Epithelial cell of prostate (primary cell): ENCODE measurements at regions not wholly inside any gene's neighbourhood (a gene's known extent, or its start where the extent isn't known, plus 50 kb on each side); places are given as distances from the start of the nearest gene placed in this dataset.
"Not testable (repeated sequence)": the region's sequence is repeated elsewhere in the genome, so short reads cannot be mapped to it uniquely, and the experiment has no call there.

ENCODE experiments used
- DNase-seq: peaks from one replicate; pipeline ENCODE4 v3.0.0-alpha.2; 2011; ENCODE audit warnings: low read depth, low spot score
- H3K27ac ChIP-seq: fragments of 450-650 bp; 2 replicates; pipeline ENCODE4 v1.5.1; 2017; ENCODE audit warnings: mild to moderate bottlenecking

DNA sequence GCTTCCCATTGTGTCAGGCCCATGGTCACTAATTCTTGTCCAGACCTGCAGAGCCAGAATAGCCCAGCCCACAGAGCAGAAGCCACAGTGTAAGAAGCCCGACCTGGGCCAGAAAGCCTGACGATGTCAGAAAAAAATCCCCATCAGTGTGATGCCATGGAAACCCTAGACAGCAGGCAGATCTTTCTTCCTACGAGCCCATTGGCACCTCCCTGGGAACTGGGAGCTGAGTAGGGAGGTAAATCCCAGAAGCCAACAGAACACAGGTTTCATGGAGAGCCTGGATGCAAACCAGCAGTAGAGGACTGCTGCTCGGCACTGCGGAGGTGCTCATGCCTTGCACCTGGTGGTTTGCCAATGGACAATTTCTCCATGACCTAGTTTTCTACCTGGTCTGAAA, 82.2 kb upstream of the SLC22A16 start:
- no peak for DNase-seq
- H3K27ac ChIP-seq = no peak overlapping the region

DNA sequence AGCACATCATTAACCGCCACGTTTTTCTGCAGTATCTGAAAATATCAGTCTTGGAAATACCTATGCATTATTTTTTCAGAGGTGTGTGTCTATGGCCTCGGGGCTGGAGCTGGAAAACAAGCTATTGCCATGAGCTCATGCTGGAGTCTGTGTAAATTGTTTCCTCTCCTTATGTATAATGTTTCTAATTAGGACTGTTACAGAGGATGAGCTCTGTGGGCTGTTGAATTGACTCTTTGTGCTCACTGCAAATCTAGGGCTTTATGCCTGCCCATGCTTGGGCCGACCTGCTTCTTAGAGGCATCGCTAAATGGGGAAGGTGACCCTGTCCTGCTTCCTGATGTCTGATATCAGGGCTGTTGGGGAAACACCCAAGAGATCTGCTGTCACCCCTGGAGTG, 80.8 kb upstream of the SLC22A16 start:
- no peak for DNase-seq
- no peak overlapping the region for H3K27ac ChIP-seq

DNA sequence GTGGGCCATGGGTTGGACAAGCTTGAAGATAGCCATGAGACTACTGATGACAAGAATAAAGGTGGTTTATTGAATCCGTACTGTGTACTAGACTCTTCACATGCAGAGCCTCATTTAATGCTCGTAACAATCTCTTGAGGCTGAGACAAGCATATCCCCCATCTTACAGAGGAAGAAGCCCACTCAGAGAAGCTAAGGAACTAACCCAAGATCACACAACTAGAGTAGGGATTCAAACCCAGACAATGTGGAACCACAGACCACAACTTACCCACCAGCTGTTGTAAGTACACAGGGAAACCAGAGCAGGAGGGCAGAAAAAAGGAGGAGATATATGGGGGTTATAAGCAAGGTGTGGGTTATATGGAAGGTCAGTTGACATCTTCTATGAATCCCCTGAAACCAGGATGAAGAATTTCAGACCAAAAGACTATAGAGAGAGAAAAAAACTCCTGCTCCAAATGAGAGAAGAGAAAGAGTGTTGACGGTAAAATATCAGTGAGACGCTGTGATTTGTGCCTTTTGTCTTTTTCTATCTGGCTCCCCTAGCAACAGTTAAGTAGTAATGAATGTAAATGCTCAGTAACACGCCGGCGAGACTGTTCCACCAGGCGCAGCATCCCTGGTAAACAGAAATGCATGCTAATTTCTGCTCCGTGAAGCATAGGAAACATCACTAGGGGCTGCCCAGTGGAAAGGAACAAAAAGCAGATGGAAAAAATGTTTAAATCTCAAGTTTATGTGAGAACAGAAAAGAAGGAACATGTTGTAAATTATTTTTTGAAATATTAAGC, 80.1 kb upstream of the SLC22A16 start:
- no peak for DNase-seq

DNA sequence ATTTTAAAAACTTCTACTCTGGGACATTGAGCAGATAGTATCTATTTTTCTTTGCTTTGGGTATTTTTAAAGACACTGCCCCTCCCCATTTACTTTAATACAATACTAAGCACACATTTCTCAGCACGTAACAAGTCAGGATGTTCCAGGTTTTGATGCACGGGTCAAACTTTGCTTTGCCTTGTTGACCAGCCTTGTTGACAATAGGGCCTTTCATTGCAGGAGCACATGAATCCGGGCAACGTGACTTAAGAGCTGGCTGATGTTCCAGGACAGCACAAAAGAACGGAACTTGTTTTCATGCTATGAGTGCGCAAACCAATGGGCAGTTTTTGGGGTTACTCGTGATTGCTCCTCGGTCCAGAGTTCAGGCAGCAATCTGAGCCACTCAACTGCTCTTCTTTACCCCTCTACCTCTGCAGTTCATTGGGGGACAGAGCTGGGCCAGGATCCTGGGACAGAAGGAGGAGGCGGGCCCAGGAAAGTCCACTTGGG, 78.6 kb upstream of the SLC22A16 start:
- no peak for DNase-seq
- no peak overlapping the region for H3K27ac ChIP-seq

More for the DNA sequence above, 80.1 kb upstream of the SLC22A16 start:
- H3K27ac ChIP-seq = no peak overlapping the region

DNA sequence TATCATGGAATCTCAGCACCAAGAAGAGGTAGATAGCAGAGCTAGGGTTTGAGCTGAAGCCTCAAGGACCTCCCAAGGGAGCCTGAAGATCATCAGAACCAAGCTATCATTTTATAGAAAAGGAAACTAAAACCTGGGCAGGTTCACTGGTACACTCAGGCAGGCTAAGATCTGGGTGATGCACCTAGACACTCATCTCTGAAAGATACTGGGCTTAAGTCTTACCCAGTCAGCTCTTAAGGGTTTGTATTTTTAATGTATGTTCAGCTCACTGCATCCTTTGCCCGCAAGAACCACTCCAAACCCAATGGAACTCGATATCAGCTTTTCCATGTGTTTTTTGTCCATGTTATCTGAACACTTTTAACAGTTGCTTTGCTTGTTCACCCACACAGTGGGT, 78.0 kb upstream of the SLC22A16 start:
- H3K27ac ChIP-seq = no peak overlapping the region
- DNase-seq = no peak

DNA sequence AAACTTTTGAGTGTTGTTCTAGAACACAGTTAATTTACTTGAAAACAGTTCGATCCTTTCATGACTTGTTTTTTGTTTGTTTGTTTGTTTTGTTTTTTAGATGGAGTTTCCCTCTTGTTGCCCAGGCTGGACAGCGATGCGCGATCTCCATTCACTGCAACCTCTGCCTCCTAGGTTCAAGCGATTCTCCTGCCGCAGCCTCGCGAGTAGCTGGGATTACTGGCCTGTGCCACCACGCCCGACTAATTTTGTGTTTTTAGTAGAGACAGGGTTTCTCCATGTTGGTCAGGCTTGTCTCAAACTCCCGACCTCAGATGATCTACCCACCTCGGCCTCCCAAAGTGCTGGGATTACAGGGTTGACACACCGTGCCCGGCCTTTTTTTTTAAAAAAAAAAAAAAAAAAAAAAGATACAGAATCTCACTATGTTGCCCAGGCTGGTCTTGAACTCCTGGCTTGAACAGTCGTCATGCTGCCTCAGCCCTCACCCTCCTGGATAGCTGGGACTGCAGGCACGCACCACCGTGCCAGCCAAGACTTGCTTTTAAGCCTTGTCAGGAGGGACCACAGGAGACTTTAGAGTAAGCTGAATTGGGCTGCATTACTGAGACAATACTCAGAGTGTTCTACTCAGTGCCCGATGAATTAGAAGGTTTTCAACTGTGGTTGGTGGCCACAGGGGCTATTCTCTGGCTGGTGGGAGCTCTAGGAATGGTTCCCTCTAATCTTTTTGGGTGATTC, 76.7 kb upstream of the SLC22A16 start:
- no peak overlapping the region for H3K27ac ChIP-seq
- no peak for DNase-seq

DNA sequence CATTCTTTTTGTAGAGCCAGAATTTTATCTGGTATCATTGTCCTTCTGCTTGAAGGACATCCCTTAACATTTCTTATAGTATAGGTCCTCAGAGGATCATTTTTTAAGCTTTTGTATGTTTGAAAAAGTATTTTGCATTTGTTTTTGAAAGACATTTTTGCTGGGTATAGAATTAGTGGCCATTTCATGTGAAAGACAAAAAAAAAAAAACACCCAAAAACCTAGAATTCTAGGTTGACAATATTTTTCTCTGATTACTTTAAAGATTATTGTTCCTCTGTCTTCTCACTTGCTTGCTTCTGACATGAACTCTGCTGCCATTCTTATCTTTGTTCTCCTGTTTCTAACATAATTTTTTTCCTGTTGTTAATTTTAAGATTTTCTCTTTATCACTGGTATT, 75.7 kb upstream of the SLC22A16 start:
- no peak for DNase-seq

DNA sequence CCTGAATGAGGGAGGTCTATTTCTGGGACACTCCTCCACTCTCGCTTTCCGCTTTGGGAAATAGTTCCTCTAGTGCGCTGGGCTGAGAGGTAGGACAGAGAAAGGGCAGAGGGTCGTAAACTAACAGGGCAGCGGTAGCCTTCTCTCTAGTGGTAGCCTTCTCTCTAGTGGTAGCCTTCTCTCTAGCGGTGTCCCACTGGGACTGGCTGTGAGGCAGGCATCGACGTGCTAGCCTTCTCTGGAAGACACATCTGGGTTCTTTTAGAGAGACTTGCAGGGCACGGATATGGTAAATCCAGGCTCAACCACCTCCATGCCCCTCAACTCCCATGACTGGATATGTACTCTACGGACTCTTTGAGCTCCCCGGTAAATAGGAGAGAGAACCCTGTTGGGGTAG, 74.7 kb upstream of the SLC22A16 start:
- no peak overlapping the region for H3K27ac ChIP-seq
- no peak for DNase-seq

More for the DNA sequence above, 75.7 kb upstream of the SLC22A16 start:
- H3K27ac ChIP-seq = no peak overlapping the region

DNA sequence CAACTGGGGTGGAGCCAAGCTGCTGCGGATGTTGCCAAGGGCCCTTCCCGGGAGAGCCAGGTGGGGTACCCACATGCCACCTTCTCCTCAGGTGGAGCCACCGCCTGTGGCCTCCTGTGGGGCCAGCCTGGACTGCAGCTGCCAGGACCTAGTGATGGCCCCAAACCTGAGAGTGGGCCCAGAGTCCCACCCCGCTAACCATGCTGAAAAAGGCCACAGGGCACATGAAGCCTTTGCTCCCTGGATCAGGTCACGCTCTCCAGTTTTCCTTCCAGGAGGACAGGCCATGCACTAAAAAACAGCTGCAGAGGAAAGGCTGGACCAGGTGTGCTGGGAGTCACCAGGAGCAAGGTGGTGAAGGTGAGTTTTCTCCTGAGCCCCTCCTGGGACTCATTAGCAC, 73.9 kb upstream of the SLC22A16 start:
- DNase-seq = no peak
- H3K27ac ChIP-seq = no peak overlapping the region

DNA sequence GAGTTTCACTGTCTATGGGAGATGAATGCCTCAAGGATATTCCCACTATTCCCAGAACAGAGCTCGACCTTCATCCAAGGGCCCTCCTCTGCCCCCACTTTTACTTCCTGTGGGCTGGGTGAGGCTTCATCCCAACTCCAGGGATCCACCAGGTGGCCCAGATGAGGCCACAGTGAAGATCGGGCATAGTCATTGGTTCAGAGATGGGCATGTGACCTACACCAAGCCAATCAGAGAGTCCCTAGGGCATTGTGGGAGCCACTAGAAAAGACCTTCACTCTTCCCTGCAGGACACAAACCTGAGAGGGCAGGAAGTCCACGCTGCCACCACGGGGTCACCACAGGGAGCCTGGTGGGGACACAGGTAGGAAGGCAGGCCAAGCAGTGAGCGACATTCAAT, 72.9 kb upstream of the SLC22A16 start:
- H3K27ac ChIP-seq = no peak overlapping the region
- no peak for DNase-seq

DNA sequence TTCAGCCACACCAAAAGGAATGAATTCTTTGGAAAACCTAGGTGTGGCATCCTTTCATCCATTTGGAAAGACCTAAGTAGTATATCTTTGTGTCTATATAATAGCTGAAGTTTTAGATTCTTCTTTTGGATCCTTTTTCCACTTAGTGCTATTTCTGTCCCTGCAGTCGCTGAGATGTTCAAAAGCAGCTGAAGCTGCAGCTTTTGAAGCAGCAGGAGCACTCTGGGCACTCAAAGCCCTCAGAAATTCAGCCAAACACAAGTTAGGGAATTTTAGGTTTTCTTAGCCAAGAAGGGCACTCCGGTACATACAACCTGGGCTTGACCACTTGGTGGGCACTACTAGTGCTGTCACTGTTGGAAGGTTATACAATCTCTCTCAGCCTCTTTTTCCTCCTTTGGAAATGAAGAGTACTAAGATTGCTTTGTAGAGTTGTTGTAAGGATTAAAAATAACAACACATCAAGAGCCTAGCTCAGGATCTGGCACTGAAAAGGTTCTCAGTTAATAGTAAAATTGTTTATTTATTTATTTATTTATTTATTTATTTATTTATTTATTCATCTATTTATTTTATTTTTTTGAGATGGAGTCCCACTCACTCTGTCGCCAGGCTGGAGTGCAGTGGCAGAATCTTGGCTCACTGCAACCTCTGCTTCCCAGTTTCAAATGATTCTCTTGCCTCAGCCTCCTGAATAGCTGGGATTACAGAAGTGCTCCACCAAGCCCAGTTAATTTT, 71.9 kb upstream of the SLC22A16 start:
- H3K27ac ChIP-seq = peak overlapping the region; percentile 74
- DNase-seq = no peak

DNA sequence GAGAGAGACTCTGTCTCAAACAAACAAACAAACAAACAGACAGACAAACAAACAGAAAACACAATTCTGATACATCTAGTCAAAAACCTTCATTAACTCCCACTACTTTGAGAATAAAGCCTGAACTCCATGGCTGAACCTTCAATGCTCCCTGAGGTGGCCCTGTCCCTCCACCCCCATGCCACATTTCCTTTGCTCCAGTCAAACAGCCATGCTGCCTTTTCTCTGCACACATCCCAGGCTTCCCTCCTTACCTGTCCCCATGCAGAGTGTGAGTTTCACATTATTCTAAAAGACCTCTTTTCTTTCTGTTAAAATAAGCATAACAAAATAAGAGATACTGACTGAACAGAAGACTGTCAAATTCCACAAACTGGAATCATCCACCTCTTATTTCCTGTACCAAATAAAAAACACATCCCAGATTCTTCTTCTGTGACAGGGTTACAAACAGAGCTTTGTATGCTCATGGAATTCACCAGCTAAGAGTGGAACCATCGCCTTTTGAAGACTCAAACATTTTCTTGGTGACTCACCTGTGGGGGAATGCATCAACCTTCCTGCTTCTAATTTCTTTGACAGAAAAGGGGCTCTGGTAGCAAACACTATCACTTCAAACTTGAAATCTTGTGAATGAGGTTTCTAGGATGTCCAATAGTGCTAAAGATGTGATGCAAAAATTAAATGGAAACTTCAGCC, 71.0 kb upstream of the SLC22A16 start:
- no peak for DNase-seq
- peak overlapping the region; percentile 74 for H3K27ac ChIP-seq

DNA sequence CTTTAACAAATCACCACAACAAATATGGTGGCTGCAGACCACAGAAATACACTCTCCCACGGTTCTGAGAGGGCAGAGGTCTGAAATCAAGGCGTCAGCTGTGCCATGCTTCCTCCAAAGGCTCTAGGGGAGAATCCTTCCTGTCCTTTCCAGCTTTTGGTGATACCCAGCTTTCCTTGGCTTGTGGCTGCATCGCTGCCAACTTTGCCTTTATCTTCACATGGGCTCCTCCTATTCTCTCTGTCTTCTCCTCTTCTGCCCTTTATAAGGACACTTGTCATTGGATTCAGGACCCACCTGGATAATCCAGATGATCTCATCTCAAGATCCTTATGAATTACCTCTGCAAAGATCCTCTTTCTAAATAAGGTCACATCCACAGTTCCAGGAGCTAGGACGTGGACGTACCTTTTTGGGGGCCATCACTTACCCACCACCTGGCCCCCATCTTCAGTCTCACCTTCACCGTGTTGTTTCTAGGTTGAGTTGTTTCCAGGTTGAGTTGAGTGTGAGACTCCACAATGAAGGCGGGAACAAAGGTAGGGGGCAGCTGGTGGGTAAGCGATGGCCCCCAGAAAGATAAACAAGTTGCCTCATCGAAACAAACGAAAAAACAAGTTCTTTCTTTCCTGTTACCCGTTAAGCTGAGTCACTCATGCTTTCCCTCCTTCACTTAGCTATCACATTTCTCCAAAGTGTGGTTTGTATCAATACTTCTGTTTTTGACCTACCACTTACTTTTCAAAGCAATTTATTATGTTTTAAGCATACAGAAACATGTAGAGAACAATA, 68.9 kb upstream of the SLC22A16 start:
- no peak overlapping the region for H3K27ac ChIP-seq

DNA sequence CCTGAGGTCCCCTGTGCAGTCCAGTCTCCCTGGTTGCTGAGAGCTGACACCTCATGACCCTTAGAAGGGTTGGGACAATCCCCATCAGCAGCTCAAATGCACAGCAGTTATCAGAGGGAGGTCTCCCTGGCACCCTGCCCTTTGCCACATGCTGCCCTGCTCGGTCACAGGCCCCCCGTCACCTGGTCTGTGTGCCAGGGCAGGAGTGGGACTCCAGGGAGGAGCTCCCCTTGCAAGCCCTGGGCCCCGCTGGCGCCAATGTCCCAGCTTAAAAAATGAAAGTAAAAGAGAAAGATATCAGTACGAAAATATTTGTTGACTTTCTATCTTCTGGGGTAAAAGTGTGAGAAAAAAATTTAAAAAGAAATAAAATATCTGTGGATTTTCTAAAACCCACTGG, 68.1 kb upstream of the SLC22A16 start:
- DNase-seq = no peak
- no peak overlapping the region for H3K27ac ChIP-seq

More for the DNA sequence above, 68.9 kb upstream of the SLC22A16 start:
- no peak for DNase-seq

DNA sequence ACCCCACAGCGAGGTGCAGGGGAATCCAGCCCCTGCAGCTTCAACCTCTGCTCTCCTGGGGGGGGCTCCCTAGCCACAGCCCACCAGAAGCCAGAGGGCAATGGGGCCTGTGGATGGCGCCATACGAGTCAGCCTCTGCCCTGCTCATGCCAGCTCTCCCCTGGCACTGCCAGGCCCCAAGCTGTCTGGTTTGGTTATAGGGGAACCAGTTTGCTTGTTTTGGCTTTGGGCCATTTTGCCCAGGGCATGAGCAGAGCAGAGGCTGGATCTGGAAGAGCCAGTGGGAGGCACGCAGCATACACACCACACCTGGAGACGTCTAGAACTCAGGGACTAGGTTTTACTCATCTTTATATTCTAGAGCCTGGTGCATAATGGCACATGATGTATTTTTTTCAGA, 66.7 kb upstream of the SLC22A16 start:
- H3K27ac ChIP-seq = no peak overlapping the region
- peak; percentile 49 for DNase-seq

DNA sequence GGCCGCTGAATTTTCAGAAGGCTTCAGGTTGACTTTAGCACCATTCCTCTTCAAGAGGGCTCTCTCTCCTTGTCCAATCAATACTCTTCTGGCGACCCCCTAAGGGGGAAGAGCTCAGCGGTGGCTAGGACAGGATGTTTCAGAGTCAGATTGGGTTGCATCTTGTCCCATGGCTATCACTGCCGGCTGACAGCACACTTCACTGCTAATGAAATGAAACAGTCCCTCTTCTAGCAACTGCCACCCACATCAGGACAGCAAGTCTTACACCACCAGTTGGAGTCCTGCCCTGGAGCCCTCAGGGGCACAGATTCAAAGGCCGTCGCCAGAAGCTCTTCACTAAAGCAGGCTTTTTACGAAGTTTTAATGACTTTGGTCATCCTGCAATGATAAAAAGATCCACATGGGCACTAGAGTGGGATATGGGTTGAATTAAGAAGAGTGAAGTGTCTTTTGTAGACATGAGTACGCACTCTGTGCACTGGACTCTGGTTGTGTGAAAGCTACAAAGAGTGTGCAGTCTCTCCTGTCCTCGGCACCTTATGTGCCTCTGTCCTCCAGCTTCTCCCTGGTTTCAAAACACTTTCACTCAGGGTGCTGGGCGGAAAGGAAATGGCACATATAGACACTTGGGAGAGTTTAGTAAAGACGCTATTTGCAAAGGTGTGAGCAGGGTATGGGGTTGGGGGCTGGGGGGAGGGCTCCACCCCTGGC, 66.1 kb upstream of the SLC22A16 start:
- H3K27ac ChIP-seq = no peak overlapping the region
- no peak for DNase-seq

DNA sequence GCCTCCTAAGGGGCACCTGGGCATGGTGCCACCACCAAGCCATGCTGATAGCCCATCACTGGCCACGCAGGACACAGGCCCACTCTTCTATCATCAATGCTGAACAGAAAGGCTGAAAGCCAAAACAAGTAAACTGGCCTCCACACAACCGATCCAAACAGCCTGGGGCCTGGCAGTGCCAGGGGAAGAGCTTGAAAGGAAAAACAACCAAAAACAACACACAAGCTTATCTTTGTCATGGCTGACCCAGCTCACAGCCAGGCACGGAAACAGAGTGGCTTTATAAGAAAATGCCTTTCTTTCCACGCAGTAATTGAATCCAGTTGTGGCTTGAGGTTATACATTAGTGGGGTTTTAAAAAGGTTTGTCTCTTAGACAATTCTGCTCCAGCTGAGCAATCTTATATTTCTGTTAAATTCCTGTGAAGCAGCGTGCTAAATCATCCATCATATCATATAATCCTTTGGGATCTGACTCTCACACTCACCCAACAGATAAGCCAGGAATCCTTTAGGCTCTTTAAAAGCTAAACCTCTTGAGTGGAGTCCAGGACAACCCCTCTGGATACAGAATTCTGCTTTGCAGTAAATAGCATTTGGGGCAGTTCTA, 65.4 kb upstream of the SLC22A16 start:
- no peak for DNase-seq
- H3K27ac ChIP-seq = no peak overlapping the region

DNA sequence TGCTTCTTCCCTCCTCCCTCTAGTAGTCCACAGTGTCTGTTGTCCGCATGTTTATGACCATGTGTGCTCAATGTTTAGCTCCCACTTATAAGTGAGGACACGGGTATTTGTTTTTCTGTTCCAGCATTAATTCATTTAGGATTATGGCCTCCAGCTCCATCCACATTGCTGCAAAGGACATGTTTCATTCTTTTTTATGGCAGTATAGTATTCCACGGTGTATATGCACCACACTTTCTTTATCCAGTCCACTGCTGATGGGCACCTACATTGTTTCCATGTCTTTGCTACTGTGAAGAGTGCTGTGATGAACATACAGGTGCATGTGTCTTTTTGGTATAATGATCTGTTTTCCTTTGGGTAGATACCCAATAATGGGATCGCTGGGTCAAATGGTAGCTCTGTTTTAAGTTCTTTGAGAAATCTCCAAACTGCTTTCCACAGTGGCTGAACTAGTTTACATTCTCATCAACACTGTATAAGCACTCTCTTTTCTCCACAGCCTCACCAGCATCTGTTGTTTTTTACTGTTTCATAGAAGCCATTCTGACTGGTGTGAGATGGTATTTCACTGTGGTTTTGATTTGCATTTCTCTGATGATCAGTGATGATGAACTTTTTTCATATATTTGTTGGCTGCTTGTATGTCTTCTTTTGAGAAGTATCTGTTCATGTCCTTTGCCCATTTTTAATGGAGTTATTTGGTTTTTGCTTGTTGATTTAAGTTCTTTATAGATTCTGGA, 63.0 kb upstream of the SLC22A16 start:
- H3K27ac ChIP-seq, DNase-seq: not testable (repeated sequence)
